Smooth muscle cell (in vitro differentiated cells): ENCODE measurements at regions not wholly inside any gene's neighbourhood (a gene's known extent, or its start where the extent isn't known, plus 50 kb on each side); places are given as distances from the start of the nearest gene placed in this dataset.

Experiments
- DNase-seq: peaks from one replicate; lab custom pipeline; 2025; ENCODE audit not compliant: unreplicated experiment; lab: John Stamatoyannopoulos, UW
- H2AFZ ChIP-seq: fragments of 200-600 bp; sonication (generic); 2 replicates; pipeline ENCODE4 v1.6.0; 2016; ENCODE audit warnings: antibody characterized with exemption, low read depth, mild to moderate bottlenecking
- H3F3A ChIP-seq: fragments of 200-600 bp; sonication (generic); 2 replicates; pipeline ENCODE4 v1.6.0; 2017; ENCODE audit warnings: antibody characterized with exemption, low read depth
- H3K27ac ChIP-seq: fragments of 200-600 bp; sonication (generic); 2 replicates; pipeline ENCODE4 v1.5.1; 2016; ENCODE audit warnings: low read depth, mild to moderate bottlenecking
- H3K27me3 ChIP-seq: fragments of 200-600 bp; sonication (generic); 2 replicates; pipeline ENCODE4 v1.6.1; 2016; ENCODE audit warnings: low read depth, mild to moderate bottlenecking
- H3K36me3 ChIP-seq: fragments of 200-600 bp; sonication (generic); 2 replicates; pipeline ENCODE4 v1.5.1; 2016; ENCODE audit warnings: low read depth
- H3K4me1 ChIP-seq: fragments of 200-600 bp; sonication (generic); 2 replicates; pipeline ENCODE4 v1.5.1; 2016; ENCODE audit warnings: low read depth
- H3K4me2 ChIP-seq: fragments of 200-600 bp; sonication (generic); 2 replicates; pipeline ENCODE4 v1.6.0; 2016; ENCODE audit warnings: mild to moderate bottlenecking
- H3K4me3 ChIP-seq: fragments of 200-600 bp; sonication (generic); 2 replicates; pipeline ENCODE4 v1.5.1; 2016; ENCODE audit warnings: mild to moderate bottlenecking
- H3K79me2 ChIP-seq: fragments of 200-600 bp; sonication (generic); 2 replicates; pipeline ENCODE4 v1.6.0; 2016; ENCODE audit warnings: low read depth, mild to moderate bottlenecking
- H3K9ac ChIP-seq: fragments of 200-600 bp; sonication (generic); 2 replicates; pipeline ENCODE4 v1.6.0; 2016; ENCODE audit warnings: low read depth
- H3K9me3 ChIP-seq: fragments of 200-600 bp; sonication (generic); replicated peaks from 2 replicates; pipeline ENCODE4 v1.5.1; 2016; ENCODE audit warnings: low read depth
- H4K20me1 ChIP-seq: fragments of 200-600 bp; sonication (generic); 2 replicates; pipeline ENCODE4 v1.6.0; 2016; ENCODE audit warnings: low read depth
- CTCF ChIP-seq: fragments of 200-600 bp; sonication (generic); IDR thresholded peaks from 2 replicates; pipeline ENCODE4 v1.5.1; 2017; ENCODE audit warnings: borderline replicate concordance, mild to moderate bottlenecking, antibody characterized with exemption; ENCODE audit not compliant: insufficient read depth, poor library complexity, severe bottlenecking
- WGBS: methylation state at CpG from one replicate; pipeline ENCODE4 v1.1.7; 2016; ENCODE audit warnings: low lambda C conversion rate; 5-methylcytosine and 5-hydroxymethylcytosine counted together

GRCh38 chr20:22924046-22924737 is 110.9 kb upstream of the SSTR4 start:
- H3K79me2 ChIP-seq = no peaks in the 10 kb centered on the region
- no peak overlapping the region for H3K4me3 ChIP-seq
- H3K9ac ChIP-seq = no peak overlapping the region
- no peaks in the 10 kb centered on the region for H3K4me1 ChIP-seq
- no peak for DNase-seq
- 86% methylated on average over 4 of the region's 4 CpGs for WGBS
- no peak overlapping the region for H3K4me2 ChIP-seq
- no peaks in the 10 kb centered on the region for H3K9me3 ChIP-seq
- no peaks in the 10 kb centered on the region for H3K36me3 ChIP-seq
- peaks cover 6% of the 10 kb centered on the region for H3F3A ChIP-seq
- no peak for TF ChIP-seq CTCF
- no peaks in the 10 kb centered on the region for H4K20me1 ChIP-seq
- no peak overlapping the region for H3K27ac ChIP-seq
- H2AFZ ChIP-seq = no peak overlapping the region
- no peaks in the 10 kb centered on the region for H3K27me3 ChIP-seq

- no peak for TF ChIP-seq CTCF
- H3K27ac ChIP-seq = no peak overlapping the region
- no peak overlapping the region for H3K9ac ChIP-seq
- H4K20me1 ChIP-seq = no peaks in the 10 kb centered on the region
- H2AFZ ChIP-seq = no peak overlapping the region
- no peaks in the 10 kb centered on the region for H3K9me3 ChIP-seq
- DNase-seq = no peak
- 48% methylated on average over 3 of the region's 3 CpGs for WGBS
- no peaks in the 10 kb centered on the region for H3K36me3 ChIP-seq
- no peak overlapping the region for H3K4me2 ChIP-seq
- no peaks in the 10 kb centered on the region for H3K79me2 ChIP-seq
- no peaks in the 10 kb centered on the region for H3K4me1 ChIP-seq
- peaks cover 6% of the 10 kb centered on the region for H3F3A ChIP-seq
- H3K4me3 ChIP-seq = no peak overlapping the region
- H3K27me3 ChIP-seq = no peaks in the 10 kb centered on the region
Measured at GRCh38 chr20:22924949-22925612, 110.0 kb upstream of the SSTR4 start.

GRCh38 chr20:22925613-22925983 is 109.5 kb upstream of the SSTR4 start:
- no peak for TF ChIP-seq CTCF
- H3K79me2 ChIP-seq = no peaks in the 10 kb centered on the region
- H3K4me3 ChIP-seq = no peak overlapping the region
- no peaks in the 10 kb centered on the region for H4K20me1 ChIP-seq
- H3K9me3 ChIP-seq = no peaks in the 10 kb centered on the region
- no peak overlapping the region for H2AFZ ChIP-seq
- H3K9ac ChIP-seq = no peak overlapping the region
- no peak overlapping the region for H3K4me2 ChIP-seq
- 41% methylated on average over 4 of the region's 4 CpGs for WGBS
- DNase-seq = no peak
- no peaks in the 10 kb centered on the region for H3K36me3 ChIP-seq
- H3K27ac ChIP-seq = no peak overlapping the region
- no peaks in the 10 kb centered on the region for H3K4me1 ChIP-seq
- peaks cover 5% of the 10 kb centered on the region for H3F3A ChIP-seq
- no peaks in the 10 kb centered on the region for H3K27me3 ChIP-seq

GRCh38 chr20:22927537-22927936 is 107.6 kb upstream of the SSTR4 start:
- TF ChIP-seq CTCF = no peak
- Histone ChIP-seq H3K4me3 (no peak overlapping the region), H3K36me3 (no peaks in the 10 kb centered on the region), H3K79me2 (no peaks in the 10 kb centered on the region), H4K20me1 (no peaks in the 10 kb centered on the region), H3K27me3 (no peaks in the 10 kb centered on the region), H3K9me3 (no peaks in the 10 kb centered on the region), H3K4me2 (no peak overlapping the region), H3K4me1 (peaks cover 5% of the 10 kb centered on the region), H3K27ac (no peak overlapping the region), H3K9ac (no peak overlapping the region), H2AFZ (no peak overlapping the region), H3F3A (no peaks in the 10 kb centered on the region)
- 70% methylated on average over 3 of the region's 3 CpGs for WGBS
- DNase-seq = no peak
